ENCODE measurements at regions not wholly inside any gene's neighbourhood (a gene's known extent, or its start where the extent isn't known, plus 50 kb on each side); places are given as distances from the start of the nearest gene placed in this dataset.

DNA sequence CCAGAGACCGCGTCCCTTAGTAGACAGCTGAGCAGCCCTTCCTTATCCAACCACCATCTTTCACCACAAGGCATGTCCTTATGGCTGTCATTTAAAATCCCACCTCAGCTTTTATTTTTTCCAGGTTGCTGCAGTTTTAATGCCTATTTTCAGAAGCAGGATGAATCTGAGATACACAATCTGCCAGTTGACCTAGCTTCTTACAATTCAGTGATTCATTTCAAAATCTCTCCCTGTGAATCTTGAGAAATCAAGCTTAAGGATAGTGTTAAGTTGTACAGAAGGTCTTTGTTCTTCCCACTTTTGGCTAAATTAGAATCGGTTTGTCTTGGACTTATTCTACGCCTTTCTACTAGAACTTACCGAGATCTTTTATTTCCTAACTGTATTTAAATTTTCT lies 522.3 kb upstream of the CFAP20DC start:
- no peak for FAIRE-seq
- DNase-seq (ENCODE audit: insufficient read length, low spot score), result no peak

DNA sequence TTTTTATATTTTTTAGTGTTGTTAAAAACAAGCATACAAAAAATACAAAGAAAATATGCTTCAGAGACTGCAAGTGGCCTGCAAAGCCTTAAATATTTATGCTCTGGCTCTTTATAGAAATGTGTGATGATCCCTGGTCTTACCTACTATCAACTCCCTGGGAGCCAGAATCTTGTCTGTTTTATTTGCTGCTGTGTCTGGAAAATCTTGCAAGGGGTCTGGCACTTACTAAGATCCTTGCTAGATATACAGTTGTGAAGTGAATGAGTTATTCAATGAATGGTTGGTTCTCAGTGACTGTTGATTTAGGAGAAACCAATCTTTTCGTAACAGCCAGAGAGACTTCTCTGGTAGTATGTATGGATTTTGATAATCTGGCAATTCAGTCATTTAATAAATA lies 521.0 kb upstream of the CFAP20DC start:
- TF ChIP-seq, protein P1, sequence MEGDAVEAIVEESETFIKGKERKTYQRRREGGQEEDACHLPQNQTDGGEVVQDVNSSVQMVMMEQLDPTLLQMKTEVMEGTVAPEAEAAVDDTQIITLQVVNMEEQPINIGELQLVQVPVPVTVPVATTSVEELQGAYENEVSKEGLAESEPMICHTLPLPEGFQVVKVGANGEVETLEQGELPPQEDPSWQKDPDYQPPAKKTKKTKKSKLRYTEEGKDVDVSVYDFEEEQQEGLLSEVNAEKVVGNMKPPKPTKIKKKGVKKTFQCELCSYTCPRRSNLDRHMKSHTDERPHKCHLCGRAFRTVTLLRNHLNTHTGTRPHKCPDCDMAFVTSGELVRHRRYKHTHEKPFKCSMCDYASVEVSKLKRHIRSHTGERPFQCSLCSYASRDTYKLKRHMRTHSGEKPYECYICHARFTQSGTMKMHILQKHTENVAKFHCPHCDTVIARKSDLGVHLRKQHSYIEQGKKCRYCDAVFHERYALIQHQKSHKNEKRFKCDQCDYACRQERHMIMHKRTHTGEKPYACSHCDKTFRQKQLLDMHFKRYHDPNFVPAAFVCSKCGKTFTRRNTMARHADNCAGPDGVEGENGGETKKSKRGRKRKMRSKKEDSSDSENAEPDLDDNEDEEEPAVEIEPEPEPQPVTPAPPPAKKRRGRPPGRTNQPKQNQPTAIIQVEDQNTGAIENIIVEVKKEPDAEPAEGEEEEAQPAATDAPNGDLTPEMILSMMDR (IDR thresholded peaks at IDR 0.05; ENCODE audit: insufficient read depth, missing control alignments), result no peak
- DNase-seq (ENCODE audit: insufficient read length, low spot score), result no peak
- no peak for FAIRE-seq

More for the DNA sequence above, 522.3 kb upstream of the CFAP20DC start:
- TF ChIP-seq, protein P1 (IDR thresholded peaks at IDR 0.05; ENCODE audit: insufficient read depth, missing control alignments), result no peak

DNA sequence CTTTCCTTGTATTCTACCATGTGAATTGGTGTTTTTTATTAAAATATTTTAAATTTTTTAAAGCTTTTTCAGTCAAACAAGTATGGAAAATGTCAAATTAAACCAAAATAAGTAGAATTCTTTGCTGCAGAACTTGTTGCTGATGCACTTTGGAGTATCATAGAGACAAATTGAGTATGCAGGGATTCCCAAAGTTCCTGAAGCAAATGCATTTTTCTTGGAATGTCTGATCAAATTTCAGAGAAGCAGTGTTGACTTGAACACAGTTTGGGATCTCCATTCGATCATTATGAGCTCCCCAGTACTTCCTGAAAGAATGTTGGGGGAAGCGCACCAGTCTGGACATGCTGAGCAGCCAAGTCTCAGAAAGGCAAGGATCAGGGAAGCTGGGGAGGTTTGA lies 517.8 kb upstream of the CFAP20DC start:
- DNase-seq (ENCODE audit: insufficient read length, low spot score) (no peak), FAIRE-seq (no peak)
- TF ChIP-seq, protein P1 (IDR thresholded peaks at IDR 0.05; ENCODE audit: insufficient read depth, missing control alignments), result no peak

DNA sequence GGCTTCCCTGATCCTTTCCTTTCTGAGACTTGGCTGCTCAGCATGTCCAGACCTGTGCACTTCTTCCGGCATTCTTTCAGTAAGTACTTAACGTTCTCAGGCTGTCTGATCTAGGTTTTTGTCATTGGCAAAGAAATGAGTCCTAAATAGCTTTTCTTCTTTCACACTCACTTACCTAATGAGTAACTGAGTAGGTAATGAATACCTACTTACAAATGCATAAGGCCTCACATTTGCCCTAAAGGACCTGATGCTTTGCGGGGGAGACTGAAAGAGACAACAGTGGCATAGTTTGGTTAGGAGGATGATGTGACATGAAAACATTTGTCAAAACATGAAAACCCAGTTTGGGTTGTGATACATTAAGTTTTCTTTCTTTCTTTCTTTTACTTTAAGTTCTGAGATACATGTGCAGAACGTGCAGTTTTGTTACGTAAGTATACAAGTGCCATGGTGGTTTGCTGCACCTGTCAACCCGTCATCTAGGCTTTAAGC lies 516.7 kb upstream of the CFAP20DC start:
- TF ChIP-seq, protein P1 (IDR thresholded peaks at IDR 0.05; ENCODE audit: insufficient read depth, missing control alignments), result no peak
- FAIRE-seq (no peak), DNase-seq (ENCODE audit: insufficient read length, low spot score) (no peak)

DNA sequence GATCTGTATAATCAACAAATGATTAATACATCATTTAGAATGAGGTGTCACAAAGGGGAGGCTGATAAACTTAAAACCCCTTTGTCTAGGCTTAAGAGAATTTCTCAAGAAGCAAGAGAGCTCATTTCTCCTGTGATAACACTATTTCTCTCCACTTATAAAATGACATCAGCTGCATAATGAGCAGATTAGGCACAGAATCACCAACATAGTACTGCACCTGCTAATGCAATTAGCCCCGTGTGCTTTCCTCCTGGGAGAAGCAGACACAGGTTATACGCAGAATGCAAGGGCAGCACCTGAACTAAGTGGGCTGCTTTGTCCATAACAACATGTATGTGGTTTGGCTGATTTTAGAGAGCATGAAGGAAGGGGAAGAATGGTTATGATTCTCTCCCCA lies 515.3 kb upstream of the CFAP20DC start:
- FAIRE-seq (no peak), DNase-seq (ENCODE audit: insufficient read length, low spot score) (no peak)
- TF ChIP-seq, protein P1 (IDR thresholded peaks at IDR 0.05; ENCODE audit: insufficient read depth, missing control alignments), result no peak

DNA sequence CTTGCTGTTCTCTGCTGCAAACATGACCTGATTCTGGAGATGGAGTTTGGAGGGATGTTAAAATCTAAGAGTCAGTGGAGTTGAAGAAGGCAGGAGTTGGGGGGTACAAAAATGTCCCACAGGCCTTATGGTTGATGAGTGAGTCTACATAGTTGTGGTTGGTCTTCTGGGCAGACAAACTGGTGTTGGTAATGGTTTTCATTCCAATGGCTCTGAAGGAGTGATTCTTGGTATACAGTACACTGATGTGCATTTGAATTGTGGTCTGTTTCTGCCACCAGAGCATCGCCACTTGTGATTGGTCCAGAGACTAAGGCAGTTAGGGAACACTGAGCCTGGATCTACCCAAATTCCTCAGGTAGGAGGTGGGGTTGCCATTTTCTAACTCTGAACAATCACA lies 514.1 kb upstream of the CFAP20DC start:
- no peak for FAIRE-seq
- TF ChIP-seq, protein P1 (IDR thresholded peaks at IDR 0.05; ENCODE audit: insufficient read depth, missing control alignments), result no peak
- no peak for DNase-seq (ENCODE audit: insufficient read length, low spot score)

DNA sequence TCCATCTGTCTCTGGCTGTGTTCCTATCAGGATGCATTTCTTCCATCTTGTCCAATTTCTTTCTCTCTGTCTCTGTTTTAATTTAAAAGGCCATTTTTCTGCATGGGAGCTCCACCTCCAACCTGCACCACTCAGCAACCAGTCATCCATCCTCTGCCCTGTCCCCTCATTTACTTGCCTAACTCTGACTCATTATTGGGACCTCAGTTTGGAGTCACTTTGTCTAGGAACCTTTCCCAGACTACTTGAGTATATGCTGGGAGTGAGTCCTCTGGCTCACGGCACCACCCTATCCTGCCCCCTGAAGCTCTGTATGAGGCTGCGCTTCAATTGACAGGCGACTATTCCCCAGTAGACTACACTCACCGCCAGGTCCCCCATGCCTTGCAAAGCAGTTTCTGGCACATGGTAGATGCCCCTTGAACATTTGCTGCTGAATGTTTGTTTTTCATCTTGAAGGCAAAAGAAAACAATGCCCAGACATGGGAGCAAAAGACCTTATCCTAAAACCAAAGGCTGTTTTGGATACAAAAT lies 513.3 kb upstream of the CFAP20DC start:
- FAIRE-seq, result no peak
- no peak for DNase-seq (ENCODE audit: insufficient read length, low spot score)
- TF ChIP-seq, protein P1 (IDR thresholded peaks at IDR 0.05; ENCODE audit: insufficient read depth, missing control alignments), result no peak

All from D721Med (cell line).